Erythroblast (primary cell): ENCODE measurements at regions not wholly inside any gene's neighbourhood (a gene's known extent, or its start where the extent isn't known, plus 50 kb on each side); places are given as distances from the start of the nearest gene placed in this dataset.

Experiments used
- GATA1 ChIP-seq: IDR thresholded peaks from 2 replicates; pipeline ENCODE4 v1.6.1; 2011; ENCODE audit warnings: low read depth, mild to moderate bottlenecking, control low read depth, low read length, moderate library complexity
- POLR2A ChIP-seq: IDR thresholded peaks from 2 replicates; pipeline ENCODE4 v1.6.1; 2011; ENCODE audit warnings: mild to moderate bottlenecking, low read length

DNA sequence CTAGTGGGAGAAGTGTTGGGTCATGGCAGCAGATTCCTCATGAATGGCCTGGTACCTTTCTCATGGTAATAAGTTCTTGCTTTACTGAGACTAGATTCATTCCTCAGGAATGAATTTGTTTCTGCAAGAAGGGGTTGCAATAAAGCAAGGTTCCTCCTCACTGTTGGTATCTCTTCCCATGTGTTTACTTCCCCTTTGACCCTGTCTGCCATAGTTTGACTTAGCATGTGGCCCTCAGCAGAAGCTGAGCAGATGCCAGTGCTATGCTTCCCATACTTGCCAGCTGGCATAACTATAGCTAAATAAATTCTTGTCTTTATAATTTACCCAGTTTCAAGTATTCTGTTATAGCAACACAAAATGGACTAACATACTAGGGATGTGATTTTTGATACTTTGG, 163.6 kb upstream of the COL8A1 start:
- no peak for TF ChIP-seq POLR2A
- no peak for TF ChIP-seq GATA1
